Activated naive CD4-positive, alpha-beta T cell (primary cell): ENCODE measurements at regions not wholly inside any gene's neighbourhood (a gene's known extent, or its start where the extent isn't known, plus 50 kb on each side); places are given as distances from the start of the nearest gene placed in this dataset.

Experiments
- DNase-seq, 4 experiments: peaks; one replicate each; lab custom pipeline; 2025; lab: John Stamatoyannopoulos, UW

DNA sequence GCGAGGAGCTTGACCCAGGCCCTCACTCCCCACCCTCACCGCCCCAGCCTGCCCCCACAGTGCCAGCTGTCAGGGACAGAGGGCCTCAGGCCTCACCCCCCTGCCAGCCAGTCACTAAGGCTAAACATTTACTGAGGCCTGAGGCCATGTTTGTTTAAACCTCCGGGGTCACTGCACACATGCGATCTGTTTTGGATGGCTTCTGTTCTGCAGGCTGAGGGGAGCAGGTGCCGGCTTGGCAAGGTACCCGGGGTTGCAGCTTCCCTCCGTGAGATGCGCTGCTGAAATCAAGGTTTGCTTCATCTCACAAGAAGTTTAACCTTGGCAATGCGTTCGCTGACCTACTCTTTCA is 103.3 kb upstream of the BOD1 start:
- DNase-seq: no peak

DNA sequence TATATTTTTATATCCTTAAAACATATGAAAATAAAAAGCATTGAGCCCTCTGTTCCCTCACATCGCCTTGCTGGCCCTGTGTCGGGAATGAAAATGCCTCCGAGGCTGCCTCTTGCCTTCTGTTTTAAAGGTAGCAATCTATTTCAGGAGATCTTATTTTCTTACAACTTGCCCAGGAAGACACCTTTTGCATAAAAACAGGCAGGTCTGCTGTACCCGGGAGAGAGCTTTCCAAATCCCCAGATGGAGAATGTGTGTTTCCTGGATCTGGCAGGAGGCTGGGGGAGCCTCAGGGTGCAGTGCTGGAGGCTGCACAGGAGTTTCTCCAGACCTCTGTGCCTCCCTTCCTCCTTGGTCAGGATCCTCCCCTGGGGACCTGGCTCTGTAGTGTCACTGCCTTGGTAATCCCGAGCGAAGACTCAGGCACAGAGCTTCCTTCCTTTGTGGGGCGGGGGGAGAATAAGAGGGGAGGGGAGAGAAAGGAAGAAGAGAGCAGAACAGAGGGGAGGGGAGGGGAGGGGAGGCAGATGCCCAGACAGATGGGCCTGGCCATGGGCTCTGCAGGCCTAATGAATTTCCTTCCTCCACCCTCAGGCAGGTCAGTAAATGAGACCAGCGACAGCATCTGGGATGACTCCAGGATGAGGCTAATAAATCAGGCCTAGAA is 104.0 kb upstream of the BOD1 start:
- no peak for DNase-seq

DNA sequence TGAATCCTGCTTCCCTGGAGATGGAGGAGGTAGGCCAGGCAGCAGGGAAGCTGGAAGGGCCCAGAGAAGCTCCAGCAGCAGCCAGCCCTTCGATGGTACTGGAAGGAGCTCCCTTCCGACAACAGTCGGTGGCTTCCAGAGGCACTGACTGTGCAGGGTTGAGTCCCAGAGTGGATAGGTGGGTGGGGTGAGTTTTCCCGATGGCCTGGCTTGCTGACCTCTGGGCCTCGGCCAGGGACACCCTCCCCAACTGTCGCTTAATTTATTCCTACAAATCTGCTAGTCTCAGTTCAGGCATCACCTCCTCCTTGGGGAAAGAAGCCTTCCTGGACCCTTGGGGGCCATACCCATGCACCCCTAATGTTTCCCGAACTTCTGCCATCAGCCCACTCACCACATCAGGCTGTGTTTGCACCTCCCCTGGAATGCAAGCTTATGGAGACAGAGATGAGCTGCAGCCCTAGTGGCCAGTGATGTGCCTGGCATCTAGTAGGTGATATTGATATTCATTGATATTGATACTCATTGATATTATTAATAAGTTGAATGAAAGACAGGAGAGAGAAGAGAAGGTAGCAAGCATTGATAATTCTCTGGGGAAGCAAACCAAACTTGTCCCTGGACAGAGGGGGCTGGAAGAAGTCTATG is 104.6 kb upstream of the BOD1 start:
- DNase-seq: no peak

DNA sequence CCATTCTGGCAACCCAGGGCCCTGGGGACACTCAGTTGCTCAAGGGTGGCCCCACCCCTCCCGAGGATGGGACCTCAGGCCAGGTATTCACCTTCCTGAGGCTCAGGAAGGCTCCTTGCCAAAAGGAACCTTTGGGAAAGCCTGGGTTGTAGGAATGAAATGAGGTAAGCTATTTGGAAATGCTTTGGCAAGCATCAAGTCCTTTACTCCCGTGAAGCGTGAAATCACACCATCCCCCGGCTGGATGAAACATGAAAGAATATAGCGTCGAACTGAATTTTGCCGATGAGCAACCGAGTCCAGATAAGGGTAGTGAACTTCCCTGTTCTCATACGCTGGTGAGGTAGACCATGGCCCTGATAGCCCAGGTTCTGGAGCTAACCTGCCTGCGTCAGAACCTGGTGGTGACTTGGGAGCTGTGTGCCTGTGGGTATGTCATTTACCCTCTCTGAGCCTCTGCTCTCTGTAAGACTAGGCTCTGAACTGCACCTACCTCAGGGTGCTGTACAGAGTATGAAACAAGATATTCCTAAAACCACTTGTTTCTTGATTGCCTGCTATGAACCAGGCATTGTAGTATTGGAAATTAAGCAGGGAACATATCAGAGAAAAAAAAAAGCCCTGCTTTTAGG is 105.3 kb upstream of the BOD1 start:
- DNase-seq: no peak

DNA sequence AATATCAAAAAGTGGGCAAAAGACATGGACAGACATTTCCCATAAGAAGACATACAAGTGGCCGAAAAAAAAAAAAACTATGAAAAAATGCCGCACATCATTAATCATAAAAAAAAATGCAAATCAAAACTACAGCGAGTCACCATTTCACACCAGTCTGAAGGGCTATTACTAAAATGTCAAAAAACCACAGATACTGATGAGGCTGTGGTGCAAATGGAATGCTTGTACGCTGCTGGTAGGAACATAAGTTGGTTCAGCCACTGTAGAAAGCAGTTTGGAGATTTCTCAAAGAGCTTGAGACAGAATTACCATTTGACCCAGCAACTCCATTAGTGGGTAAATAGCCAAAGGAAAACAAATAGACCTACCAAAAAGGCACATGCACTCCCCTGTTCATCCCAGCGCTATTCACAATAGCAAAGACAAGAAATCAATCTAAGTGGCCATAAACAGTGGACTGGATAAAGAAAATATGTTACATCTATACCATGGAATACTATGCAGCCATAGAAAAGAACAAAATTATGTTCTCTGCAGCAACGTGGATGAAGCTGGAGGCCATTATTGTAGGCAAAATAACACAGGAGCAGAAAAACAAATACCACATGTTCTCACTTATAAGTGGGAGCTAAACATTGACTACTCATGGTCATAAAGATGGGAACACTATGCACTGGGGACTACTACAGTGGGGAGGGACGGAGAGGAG is 110.6 kb upstream of the BOD1 start:
- DNase-seq: no peak

DNA sequence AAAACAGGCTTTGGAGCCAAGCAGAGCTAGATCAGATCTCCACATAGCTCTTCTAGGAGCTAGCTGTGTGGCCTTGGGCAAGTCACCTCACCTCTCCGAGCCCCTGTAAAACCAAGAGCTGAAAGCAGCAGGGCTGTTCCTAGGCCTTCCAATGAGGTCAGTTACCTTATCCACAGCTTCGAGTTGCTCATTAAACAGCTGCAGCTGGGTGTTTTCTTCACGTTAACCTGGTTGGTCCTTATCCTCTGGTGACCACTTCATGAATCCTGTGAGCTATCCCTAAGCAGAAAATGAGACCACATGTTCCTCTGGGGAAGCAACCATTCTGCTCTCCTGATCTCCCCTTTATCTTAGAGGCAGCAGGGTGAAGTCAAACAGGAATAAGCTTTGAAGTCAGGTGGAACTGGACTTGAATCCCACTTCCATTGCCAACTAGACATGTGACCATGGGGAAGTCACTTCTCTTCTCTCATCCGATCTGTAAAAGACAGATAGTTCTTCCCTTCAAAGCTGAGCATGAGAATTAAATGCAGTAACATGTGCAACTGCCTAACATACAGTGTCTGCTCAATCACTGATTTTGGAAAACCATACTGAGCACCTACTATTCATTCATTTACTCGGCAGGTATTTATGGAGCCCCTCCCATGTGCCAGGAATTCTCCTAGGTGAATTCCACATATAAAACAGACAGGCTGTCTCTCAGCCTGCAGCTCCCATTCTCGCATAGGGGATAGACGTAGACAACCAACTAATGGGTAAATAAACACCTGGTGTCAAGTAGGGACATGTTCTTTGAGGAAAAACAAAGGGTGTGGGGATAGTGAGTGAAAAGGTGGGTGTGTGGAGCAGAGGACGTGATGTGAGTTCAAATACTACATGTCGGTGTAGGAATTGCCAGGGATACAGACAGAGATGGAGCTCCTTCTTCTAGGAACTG is 111.7 kb upstream of the BOD1 start:
- DNase-seq: no peak

DNA sequence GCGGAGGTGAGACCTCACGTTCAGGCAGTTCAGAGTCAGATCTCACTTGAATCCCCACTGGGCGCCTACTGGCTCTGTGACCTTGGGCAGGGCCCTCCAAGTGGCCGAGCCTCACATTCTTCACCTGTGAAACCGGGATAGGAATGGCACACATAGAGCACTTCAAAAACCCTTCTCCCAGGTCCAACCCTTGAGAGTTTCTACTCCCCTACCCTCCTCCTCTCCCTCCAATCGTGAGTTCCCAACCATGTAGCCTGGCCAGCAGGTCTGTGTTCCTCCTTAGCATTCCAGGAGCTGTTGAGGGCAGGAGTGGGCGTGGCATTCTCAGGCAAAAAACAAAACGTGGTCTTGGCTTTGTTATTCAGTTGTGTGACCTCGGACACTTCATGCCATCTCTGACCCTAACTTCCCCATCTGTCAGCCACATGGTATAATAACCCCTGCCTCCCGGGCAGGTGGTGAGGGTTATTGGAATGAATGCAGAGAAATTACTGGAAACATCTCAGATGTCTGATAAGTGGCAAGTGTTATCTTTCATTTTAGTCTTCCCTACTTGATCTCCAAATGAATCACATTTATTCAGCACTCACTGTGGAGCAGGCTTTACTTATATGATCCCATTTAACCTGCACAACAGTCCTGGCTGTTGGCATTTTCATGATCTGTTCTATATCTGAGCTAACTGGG is 112.8 kb upstream of the BOD1 start:
- DNase-seq: no peak

DNA sequence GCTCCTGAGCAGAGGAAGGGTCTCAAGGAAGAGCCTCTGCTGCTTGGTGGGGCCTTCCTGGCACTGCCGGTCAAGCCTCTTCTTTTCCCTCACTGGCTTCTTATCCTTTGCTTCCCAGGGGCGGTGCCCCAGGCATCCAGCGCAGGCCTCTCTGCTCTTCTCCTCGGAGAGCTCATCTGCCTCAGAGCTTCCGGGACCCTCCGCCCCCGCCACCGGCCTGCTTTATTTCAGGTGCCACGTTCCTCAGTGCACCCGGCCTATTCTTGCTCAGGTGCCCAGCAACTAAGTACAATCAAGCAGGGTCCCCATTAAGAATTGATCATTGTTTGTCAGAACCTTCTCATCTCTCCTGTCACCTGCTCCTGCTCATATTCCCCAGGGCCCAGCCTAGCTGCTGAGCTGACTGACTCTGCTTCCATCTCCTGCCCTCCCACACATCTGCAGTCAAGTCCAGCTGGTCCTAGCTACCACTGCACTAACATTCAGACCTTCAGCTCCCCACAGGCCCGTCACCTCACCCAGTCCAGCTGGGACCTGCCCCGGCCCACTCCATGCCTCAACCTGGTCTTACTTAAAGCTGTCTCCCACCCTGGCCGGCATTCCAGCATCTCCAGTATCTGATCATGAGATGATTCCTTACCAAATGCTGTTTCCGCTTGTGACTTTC is 114.3 kb upstream of the BOD1 start:
- DNase-seq: no peak

DNA sequence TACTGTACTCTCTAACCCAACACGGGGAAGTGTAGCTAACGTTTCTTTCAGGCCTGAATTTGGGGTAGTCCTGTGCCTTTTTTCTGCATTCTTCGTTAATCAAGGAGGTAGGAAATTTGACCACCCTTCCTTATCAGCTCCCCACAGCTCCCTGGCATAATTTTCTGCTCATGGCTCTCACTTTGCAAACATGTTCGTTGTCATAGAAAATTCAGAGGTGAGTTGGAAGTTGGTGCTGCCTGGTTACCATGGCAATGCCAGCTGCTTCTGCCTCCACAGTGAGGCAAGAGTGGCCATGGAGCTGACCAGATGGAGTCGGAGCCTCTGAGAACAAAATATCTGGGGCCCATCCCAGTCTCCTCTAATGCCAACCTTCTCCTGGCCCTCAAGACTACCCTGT is 116.6 kb upstream of the BOD1 start:
- DNase-seq: no peak

DNA sequence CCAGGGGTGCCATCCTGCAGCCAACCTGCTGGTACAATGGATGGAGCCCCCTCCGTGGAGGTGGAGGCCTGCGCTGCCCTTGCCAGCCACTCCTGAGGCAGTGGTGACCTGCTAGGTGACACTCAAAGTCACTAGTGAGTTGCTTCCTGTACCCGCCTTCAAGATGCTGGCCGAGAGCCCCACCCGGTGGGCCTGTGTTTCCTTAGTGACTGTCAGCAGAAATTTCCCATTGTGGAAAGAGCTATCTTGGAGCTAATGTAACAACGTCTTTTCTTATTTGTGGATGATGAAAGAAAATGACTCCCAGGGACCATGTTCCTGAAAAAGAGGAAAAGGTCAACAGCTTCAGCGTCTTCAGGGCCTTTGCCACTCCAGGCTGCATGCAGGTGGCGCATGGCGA is 117.0 kb upstream of the BOD1 start:
- DNase-seq: no peak

DNA sequence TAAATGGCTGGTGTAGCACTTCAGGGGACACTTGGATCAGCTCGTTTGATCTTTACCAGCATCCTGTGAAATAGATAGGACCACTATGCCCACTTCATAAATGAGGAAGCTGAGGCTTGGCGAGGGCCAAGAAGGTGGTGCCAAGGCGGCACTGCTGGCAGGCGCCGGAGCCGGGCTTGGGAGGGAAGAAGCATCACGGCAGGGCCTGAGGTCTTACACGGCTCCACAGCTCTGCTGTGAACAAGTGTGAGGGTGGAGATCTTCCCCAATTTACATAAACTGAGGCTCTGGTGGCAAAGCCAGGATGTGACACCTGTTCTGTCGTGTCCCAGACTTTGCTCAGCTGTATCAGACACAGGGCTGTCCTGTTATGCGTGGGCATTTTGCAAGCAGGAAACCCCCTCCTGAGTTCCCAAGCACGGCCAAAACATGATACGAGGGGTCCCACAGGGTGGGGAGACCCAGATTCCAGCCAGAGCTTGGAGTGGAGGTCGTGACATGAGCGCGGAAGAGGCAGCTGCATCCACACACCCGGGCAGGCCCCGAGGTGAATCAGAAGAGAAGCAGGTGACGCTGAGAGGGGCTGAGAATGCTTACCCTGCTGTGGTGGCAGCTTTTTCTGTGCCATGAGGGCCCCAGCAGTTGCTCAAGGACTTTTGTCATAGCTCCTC is 117.5 kb upstream of the BOD1 start:
- DNase-seq: no peak

DNA sequence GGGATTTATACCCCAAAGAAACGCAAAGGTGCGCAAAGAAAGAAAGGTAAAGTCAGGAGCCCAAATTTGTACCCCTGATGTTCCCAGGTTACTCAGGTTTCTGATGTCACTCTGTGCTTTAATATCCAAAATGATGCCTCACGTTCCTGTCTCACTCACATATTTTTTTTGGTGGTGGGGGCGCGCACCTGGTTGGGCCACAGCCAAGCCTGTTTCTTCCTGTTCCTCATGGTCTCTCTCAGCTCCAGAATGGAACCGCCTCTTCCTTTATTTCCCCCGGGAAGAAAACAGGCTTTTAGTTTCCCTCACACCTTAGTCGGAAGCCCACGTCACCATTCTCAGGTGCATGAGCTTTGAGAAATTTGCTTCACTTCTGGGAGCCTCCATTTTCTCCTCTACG is 118.3 kb upstream of the BOD1 start:
- no peak for DNase-seq

DNA sequence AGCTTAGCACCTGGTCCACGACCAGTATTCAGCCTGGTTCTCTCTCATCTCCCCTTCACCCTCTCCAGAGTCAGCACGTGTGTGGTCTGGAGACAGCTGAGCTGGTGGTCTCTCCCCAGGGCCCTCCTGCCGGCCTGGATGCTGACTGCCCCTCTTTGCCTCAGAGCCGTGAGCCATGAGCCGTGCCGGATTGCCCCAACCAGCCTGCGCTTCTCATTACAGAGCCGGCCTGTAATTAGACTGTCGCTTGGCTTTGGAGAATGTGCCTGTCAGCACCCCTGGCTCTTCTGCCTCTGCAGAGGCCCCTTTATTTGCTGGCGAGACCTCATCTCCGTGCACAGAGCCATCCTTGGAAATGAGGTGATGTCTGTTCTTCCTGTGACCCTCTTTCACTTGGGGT is 118.7 kb upstream of the BOD1 start:
- no peak for DNase-seq

DNA sequence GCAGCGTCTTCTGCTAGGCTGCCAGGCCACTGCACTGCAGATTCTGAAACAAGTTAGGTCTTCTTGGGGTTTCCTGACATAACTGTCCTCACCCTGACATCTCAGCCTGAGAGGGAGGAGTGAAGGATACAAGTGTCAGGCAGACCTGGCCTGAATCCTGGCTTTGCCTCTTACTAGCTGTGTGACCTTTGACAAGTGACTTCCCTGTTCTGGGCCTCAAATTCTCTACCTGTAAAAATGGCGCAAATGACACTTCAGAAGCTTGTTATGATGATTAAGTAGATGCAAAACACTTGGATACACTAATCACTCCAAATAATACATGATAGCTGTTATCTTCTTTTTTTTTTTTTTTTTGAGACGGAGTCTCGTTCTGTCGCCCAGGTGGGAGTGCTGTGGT is 119.2 kb upstream of the BOD1 start:
- no peak for DNase-seq

DNA sequence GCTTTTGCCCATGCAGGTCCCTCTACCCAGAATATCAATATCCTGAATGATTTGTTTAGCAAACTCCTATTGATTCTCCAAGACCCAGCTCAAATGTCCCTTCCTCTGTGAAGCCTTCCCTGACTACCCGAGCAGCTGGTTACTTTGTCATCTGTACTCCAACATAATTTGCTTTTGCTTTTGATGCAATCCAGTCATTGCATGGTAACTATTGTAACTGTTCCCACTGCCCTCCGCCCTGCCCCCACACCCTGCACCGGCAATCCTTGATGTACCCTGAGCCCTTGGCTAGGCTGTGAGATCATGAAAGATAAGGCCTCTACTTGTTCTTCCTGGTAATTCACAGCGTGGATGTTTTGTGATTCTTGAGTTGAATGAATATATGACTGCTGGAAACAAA is 119.9 kb upstream of the BOD1 start:
- no peak for DNase-seq

DNA sequence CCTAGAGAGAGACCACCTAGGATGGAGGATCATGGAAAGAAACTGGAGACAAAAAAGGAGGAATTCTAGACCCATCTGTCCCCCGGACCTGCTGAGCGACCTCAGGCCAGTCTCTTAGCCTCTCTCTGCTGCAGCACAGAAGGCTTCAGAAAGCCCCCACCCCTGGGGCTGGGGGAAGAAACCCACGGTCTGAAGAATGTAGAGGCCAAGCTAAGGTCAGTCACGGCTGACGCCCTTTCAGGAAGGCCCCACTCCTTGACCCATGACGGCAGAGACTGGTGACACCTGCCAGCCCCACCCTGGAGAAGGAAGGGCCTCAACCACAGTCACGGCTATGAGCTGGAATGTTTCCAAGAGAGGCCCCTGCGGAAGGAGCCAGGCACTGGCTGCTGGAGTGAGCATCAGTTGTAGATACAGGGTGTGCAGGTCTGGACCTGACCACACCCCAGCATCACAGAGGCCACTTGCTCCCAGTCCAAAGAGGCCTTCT is 120.5 kb upstream of the BOD1 start:
- no peak for DNase-seq

DNA sequence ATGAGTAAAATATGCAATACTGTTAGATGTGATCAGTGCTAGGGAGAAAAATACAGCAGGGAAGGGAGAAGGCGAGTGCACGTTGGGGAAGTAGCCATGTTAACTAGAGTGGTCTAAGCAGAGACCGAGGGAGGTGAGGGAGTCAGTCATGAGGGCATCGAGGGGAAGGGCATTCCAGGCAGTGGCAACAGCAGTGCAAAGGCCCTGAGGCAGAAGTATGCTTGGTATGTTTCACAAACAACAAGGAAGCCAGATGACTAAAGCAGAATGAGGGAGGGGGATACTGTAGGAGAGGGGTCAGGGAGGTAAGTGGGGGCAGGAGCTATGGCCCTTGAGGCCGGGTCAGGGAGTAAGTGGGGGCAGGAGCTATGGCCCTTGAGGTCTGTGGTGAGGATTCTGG is 123.3 kb upstream of the BOD1 start:
- DNase-seq: no peak

DNA sequence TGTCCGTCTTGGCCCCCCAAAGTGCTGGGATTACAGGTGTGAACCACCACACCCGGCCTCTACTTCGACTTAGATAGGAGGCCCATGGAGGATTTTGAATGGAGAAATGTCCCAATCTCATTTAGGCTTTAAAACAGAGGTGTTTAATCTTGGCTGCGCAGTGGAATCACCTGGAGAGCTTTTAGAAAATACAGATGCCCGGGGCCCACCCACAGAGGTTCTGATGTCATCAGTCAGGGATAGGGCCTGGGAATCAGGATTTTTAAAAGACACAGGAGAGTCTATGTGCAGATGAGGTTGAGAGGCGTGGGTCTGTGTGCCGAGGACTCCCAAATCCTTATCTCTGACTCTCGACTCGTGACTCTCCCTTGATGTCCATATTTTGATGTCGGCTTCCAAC is 124.0 kb upstream of the BOD1 start:
- DNase-seq: no peak

DNA sequence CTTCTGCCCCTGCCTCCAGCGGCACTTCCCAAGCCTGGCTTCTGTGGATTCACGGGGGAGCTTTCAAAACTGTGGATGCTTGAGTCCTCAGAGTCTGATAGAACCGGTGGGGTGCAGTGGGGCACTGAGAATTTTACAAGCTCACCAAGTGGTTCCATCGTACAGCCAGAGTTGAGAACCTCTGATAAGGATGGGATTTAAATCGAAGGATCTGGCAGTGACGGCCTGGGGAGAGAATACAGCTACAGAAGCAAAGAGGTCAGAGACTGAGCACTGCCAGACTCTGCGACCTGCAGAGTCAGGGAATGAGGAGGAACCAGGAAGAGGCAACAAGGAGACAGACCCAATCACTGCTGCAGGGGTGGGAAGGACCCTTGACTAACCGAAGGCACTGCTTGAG is 124.6 kb upstream of the BOD1 start:
- no peak for DNase-seq

DNA sequence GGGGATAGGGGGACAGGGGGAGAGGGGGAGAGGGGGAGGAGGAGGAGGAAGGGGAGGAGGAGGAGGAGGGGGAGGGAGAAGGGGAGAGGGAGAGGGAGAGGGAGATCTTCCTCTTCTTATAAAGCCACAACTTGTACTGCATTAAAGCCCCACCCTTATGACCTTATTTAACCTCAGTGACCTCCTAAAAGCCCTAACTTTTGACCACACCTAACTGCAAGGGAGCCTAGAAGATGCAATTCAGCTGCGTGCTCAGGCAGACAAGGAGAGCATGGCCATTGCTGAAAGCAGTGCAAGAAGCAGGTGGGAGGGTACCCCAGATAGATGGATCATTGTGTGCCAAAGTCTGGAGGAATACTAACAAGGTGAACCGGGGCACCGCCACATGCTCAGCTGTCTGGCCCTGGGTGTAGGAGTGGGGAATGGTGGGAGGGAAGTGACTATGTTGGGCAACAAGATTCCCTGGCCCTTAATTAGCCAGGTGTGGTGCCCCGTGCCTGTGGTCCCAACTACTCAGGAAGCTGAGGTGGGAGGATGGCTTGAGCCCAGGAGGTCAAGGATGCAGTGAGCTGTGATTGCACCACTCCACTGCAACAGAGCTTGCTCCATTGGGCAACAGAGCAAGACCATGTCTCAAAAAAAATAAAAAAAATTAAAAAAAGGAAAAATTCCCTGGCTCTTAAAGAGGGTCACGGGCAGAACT is 125.4 kb upstream of the BOD1 start:
- no peak for DNase-seq
